Activated B cell treated with CpG ODN at 0.5 μM for 24 hours (primary cell): ENCODE measurements at regions not wholly inside any gene's neighbourhood (a gene's known extent, or its start where the extent isn't known, plus 50 kb on each side); places are given as distances from the start of the nearest gene placed in this dataset.

Source experiments
- ATAC-seq: fragments of 200-7000 bp; cut with Tn5 transposase; one replicate; pipeline ENCODE4 v1.10.0; 2021; ENCODE audit warnings: low read depth, mild to moderate bottlenecking, moderate library complexity
- CTCF ChIA-PET: fragments of 350-600 bp; sonication (Branson Sonifier 250); formaldehyde crosslinking; loops from one replicate; lab custom pipeline; 2021; ENCODE audit warnings: antibody characterized with exemption; lab: Charles Lee
- POLR2A ChIA-PET: fragments of 350-600 bp; sonication (Branson Sonifier 250); formaldehyde crosslinking; loops from one replicate; lab custom pipeline; 2021; ENCODE audit warnings: antibody characterized with exemption; lab: Charles Lee
- DNase-seq: peaks from one replicate; pipeline ENCODE4 v3.0.0; 2022
- H3K27ac Mint-ChIP-seq: one replicate; pipeline ENCODE4 v1.8.0; 2020; ENCODE audit warnings: mixed read lengths
- H3K27me3 Mint-ChIP-seq: one replicate; pipeline ENCODE4 v1.8.0; 2021; ENCODE audit warnings: mixed read lengths
- H3K36me3 Mint-ChIP-seq: one replicate; pipeline ENCODE4 v1.8.0; 2021; ENCODE audit warnings: low read depth, mixed read lengths
- H3K4me1 Mint-ChIP-seq: one replicate; pipeline ENCODE4 v1.8.0; 2021; ENCODE audit warnings: mixed read lengths
- H3K4me3 Mint-ChIP-seq: one replicate; pipeline ENCODE4 v1.8.0; 2020; ENCODE audit warnings: mild to moderate bottlenecking, mixed read lengths
- H3K9me3 Mint-ChIP-seq: one replicate; pipeline ENCODE4 v1.8.0; 2020; ENCODE audit warnings: mixed read lengths
- intact Hi-C: fragments of 100-400 bp; cut with micrococcal nuclease; formaldehyde crosslinking; loops from one replicate; pipeline ENCODE4 v1.15.1; 2024
- TF ChIP-seq, protein P1 (sequence below): fragments of 200-600 bp; IDR thresholded peaks from one replicate; pipeline ENCODE4 v1.8.0; 2022; ENCODE audit warnings: antibody characterized with exemption, mild to moderate bottlenecking

- POLR2A ChIA-PET = no interaction called here
- ATAC-seq = no peak
- CTCF ChIA-PET = no interaction called here
Measured at GRCh38 chr1:147466543-147466942, 74.8 kb upstream of the BCL9 start.

DNA sequence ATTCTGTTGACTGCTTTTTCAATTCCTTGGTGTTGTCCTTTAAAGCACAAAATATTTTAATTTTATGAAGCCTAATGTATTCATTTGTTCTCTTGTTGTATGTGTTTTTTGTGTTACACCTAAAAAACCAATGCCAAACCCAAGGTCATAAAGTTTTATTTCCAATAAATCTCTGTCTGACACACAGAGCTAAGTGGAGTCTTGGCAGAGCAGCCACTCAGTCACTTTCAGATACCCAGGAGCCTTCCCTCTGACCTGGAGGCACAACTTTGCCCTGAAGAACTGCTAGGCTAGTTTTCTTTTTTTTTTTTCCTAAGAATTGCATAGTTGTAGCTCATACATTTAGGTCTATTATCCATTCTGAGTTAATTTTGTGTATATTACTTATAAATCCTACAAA, 71.2 kb upstream of the BCL9 start:
- DNase-seq (no peak), ATAC-seq (no peak)
- POLR2A ChIA-PET = no interaction called here
- no peaks in the 10 kb centered on the region for H3K4me1 Mint-ChIP-seq
- TF ChIP-seq, protein P1, sequence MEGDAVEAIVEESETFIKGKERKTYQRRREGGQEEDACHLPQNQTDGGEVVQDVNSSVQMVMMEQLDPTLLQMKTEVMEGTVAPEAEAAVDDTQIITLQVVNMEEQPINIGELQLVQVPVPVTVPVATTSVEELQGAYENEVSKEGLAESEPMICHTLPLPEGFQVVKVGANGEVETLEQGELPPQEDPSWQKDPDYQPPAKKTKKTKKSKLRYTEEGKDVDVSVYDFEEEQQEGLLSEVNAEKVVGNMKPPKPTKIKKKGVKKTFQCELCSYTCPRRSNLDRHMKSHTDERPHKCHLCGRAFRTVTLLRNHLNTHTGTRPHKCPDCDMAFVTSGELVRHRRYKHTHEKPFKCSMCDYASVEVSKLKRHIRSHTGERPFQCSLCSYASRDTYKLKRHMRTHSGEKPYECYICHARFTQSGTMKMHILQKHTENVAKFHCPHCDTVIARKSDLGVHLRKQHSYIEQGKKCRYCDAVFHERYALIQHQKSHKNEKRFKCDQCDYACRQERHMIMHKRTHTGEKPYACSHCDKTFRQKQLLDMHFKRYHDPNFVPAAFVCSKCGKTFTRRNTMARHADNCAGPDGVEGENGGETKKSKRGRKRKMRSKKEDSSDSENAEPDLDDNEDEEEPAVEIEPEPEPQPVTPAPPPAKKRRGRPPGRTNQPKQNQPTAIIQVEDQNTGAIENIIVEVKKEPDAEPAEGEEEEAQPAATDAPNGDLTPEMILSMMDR = no peak
- no peak overlapping the region for H3K4me3 Mint-ChIP-seq
- intact Hi-C loops = no loop called here
- no peak overlapping the region for H3K27ac Mint-ChIP-seq
- peaks cover 25% of the 10 kb centered on the region for H3K27me3 Mint-ChIP-seq
- CTCF ChIA-PET = no interaction called here
- peaks cover 22% of the 10 kb centered on the region for H3K9me3 Mint-ChIP-seq
- no peaks in the 10 kb centered on the region for H3K36me3 Mint-ChIP-seq

More at GRCh38 chr1:147466543-147466942, 74.8 kb upstream of the BCL9 start:
- peaks cover 19% of the 10 kb centered on the region for H3K27me3 Mint-ChIP-seq
- intact Hi-C loops = no loop called here
- no peaks in the 10 kb centered on the region for H3K4me1 Mint-ChIP-seq
- H3K4me3 Mint-ChIP-seq = no peak overlapping the region
- DNase-seq = no peak
- H3K36me3 Mint-ChIP-seq = no peaks in the 10 kb centered on the region
- TF ChIP-seq, protein P1 = no peak
- H3K9me3 Mint-ChIP-seq = peaks cover 30% of the 10 kb centered on the region
- no peak overlapping the region for H3K27ac Mint-ChIP-seq

GRCh38 chr1:147472489-147472888, 68.8 kb upstream of the BCL9 start:
- POLR2A ChIA-PET = no interaction called here
- TF ChIP-seq, protein P1 = no peak
- Mint-ChIP-seq H3K36me3 (no peaks in the 10 kb centered on the region), H3K9me3 (peaks cover 3% of the 10 kb centered on the region), H3K27ac (no peak overlapping the region), H3K27me3 (peaks cover 21% of the 10 kb centered on the region), H3K4me3 (no peak overlapping the region), H3K4me1 (no peaks in the 10 kb centered on the region)
- ATAC-seq = no peak
- intact Hi-C loops = no loop called here
- DNase-seq = no peak
- CTCF ChIA-PET = no interaction called here

- Mint-ChIP-seq H3K36me3 (no peaks in the 10 kb centered on the region), H3K4me1 (no peaks in the 10 kb centered on the region)
Measured at GRCh38 chr1:147472966-147473732, 68.2 kb upstream of the BCL9 start.

DNA sequence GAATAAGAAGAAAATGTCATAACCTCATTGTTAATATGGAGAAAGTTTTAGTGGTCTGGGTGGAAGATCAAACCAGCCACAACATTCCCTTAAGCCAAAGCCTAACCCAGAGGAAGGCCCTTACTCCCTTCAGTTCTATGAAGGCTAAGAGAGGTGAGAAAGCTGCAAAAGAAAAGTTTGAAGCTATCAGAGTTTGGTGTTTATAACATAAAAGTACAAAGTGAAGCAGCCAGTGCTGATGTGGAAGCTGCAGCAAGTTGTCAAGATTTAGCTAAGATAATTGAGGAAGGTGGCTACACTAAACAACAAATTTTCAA, 67.6 kb upstream of the BCL9 start:
- H3K27ac Mint-ChIP-seq = no peak overlapping the region

More at GRCh38 chr1:147472966-147473732, 68.2 kb upstream of the BCL9 start:
- intact Hi-C loops = no loop called here
- ATAC-seq (no peak), DNase-seq (no peak)
- CTCF ChIA-PET = no interaction called here
- Mint-ChIP-seq H3K9me3 (no peaks in the 10 kb centered on the region), H3K27me3 (peaks cover 21% of the 10 kb centered on the region), H3K4me3 (no peak overlapping the region), H3K27ac (no peak overlapping the region)
- TF ChIP-seq, protein P1 = no peak
- POLR2A ChIA-PET = no interaction called here

More for the DNA sequence above, 67.6 kb upstream of the BCL9 start:
- POLR2A ChIA-PET = no interaction called here
- no peak overlapping the region for H3K4me3 Mint-ChIP-seq
- H3K9me3 Mint-ChIP-seq = no peaks in the 10 kb centered on the region
- no peaks in the 10 kb centered on the region for H3K36me3 Mint-ChIP-seq
- no peak for DNase-seq
- no peaks in the 10 kb centered on the region for H3K4me1 Mint-ChIP-seq
- ATAC-seq = no peak
- peaks cover 22% of the 10 kb centered on the region for H3K27me3 Mint-ChIP-seq
- CTCF ChIA-PET = no interaction called here
- TF ChIP-seq, protein P1 = no peak
- intact Hi-C loops = no loop called here
